SK-N-SH (cell line): ENCODE measurements at regions not wholly inside any gene's neighbourhood (a gene's known extent, or its start where the extent isn't known, plus 50 kb on each side); places are given as distances from the start of the nearest gene placed in this dataset.

Experiments used
- CTCF ChIA-PET: fragments of 300-600, 350-600 bp; formaldehyde crosslinking; extraction: SDS; loops from one replicate; lab custom pipeline; 2021; lab: Yijun Ruan, JAX
- POLR2A ChIA-PET: fragments of 350-600 bp; sonication (Branson Sonifier 250); formaldehyde crosslinking; extraction: SDS; loops from one replicate; lab custom pipeline; 2020; ENCODE audit warnings: antibody characterized with exemption, inconsistent platforms; lab: Yijun Ruan, JAX
- DNase-seq: peaks from one replicate; pipeline ENCODE4 v3.0.0; 2012
- H2AFZ ChIP-seq: fragments of 200-600 bp; sonication (generic); 2 replicates; pipeline ENCODE4 v1.8.1; 2016; ENCODE audit warnings: antibody characterized with exemption, mild to moderate bottlenecking, low read depth
- H3F3A ChIP-seq: fragments of 200-600 bp; sonication (generic); replicated peaks from 2 replicates; pipeline ENCODE3; 2016; ENCODE audit warnings: antibody characterized with exemption, mild to moderate bottlenecking; ENCODE audit not compliant: insufficient read depth
- H3K27ac ChIP-seq, 2 experiments: fragments of 200-500 bp in 1 of 2; fragments of 200-600 bp in 1 of 2; sonication (Bioruptor generic) in 1 of 2; sonication (generic), shearing (Covaris generic) in 1 of 2; 2 replicates each; pipeline versions ENCODE4 v1.5.1 to v1.6.1; 2014 to 2016; ENCODE audit warnings: low read depth in 2 of 2, inconsistent platforms in 1 of 2, low read length in 1 of 2, mild to moderate bottlenecking in 1 of 2, mixed read lengths in 1 of 2
- H3K27me3 ChIP-seq: fragments of 200-600 bp; sonication (generic), shearing (Covaris generic); 2 replicates; pipeline ENCODE4 v1.6.1; 2016; ENCODE audit warnings: mixed run types; ENCODE audit not compliant: insufficient read depth
- H3K36me3 ChIP-seq, 2 experiments: fragments of 200-500 bp in 1 of 2; fragments of 200-600 bp in 1 of 2; sonication (Bioruptor generic) in 1 of 2; sonication (generic) in 1 of 2; replicated peaks in 1 of 2; 2 replicates each; pipeline versions ENCODE3 to v1.5.1; 2014 to 2016; ENCODE audit warnings: low read length in 1 of 2, mild to moderate bottlenecking in 1 of 2; ENCODE audit not compliant: insufficient read depth in 2 of 2, control insufficient read depth in 1 of 2
- H3K4me1 ChIP-seq, 2 experiments: fragments of 200-500 bp in 1 of 2; fragments of 200-600 bp in 1 of 2; sonication (Bioruptor generic) in 1 of 2; sonication (generic), shearing (Covaris generic) in 1 of 2; 2 replicates each; pipeline versions ENCODE4 v1.5.1 to v1.6.1; 2014 to 2016; ENCODE audit warnings: low read depth in 1 of 2, low read length in 1 of 2, mixed run types in 1 of 2; ENCODE audit not compliant: insufficient read depth in 2 of 2, control insufficient read depth in 1 of 2
- H3K4me2 ChIP-seq: fragments of 200-600 bp; sonication (generic), shearing (Covaris generic); 2 replicates; pipeline ENCODE4 v1.6.1; 2017; ENCODE audit warnings: mixed run types
- H3K4me3 ChIP-seq, 2 experiments: fragments of 200-500 bp in 1 of 2; fragments of 200-600 bp in 1 of 2; sonication (Bioruptor generic) in 1 of 2; sonication (generic), shearing (Covaris generic) in 1 of 2; 2 replicates each; pipeline versions ENCODE4 v1.5.1 to v1.8.1; 2014 to 2016; ENCODE audit warnings: low read depth in 2 of 2, inconsistent platforms in 1 of 2, low read length in 1 of 2, mild to moderate bottlenecking in 1 of 2, mixed read lengths in 1 of 2, moderate library complexity in 1 of 2
- H3K79me2 ChIP-seq: fragments of 200-600 bp; sonication (generic); 2 replicates; pipeline ENCODE4 v1.8.1; 2017; ENCODE audit warnings: mild to moderate bottlenecking; ENCODE audit not compliant: insufficient read depth
- H3K9ac ChIP-seq: fragments of 200-600 bp; sonication (generic); 2 replicates; pipeline ENCODE4 v1.6.1; 2017; ENCODE audit warnings: mixed run types
- H3K9me2 ChIP-seq: fragments of 200-600 bp; sonication (generic); 2 replicates; pipeline ENCODE4 v1.6.1; 2017; ENCODE audit warnings: mixed run types
- H3K9me3 ChIP-seq: fragments of 200-600 bp; sonication (generic); 2 replicates; pipeline ENCODE4 v1.6.1; 2017; ENCODE audit warnings: mixed run types, mild to moderate bottlenecking, moderate library complexity
- H4K20me1 ChIP-seq: fragments of 200-600 bp; sonication (generic); 2 replicates; pipeline ENCODE4 v1.6.1; 2017; ENCODE audit warnings: mild to moderate bottlenecking, mixed run types; ENCODE audit not compliant: insufficient read depth
- CHD2 ChIP-seq: fragments of 150-350 bp; IDR thresholded peaks from 2 replicates; pipeline ENCODE4 v1.6.1; 2018; ENCODE audit warnings: low read length; ENCODE audit not compliant: partially characterized antibody
- ELF1 ChIP-seq: IDR thresholded peaks from 2 replicates; pipeline ENCODE4 v1.4.0; 2012
- EP300 ChIP-seq, 2 experiments: IDR thresholded peaks; 2 replicates each; pipeline versions ENCODE4 v1.4.0 to v1.6.1; 2012; ENCODE audit warnings: borderline replicate concordance in 1 of 2, low read depth in 1 of 2, low read length in 1 of 2
- FOSL2 ChIP-seq: IDR thresholded peaks from 2 replicates; pipeline ENCODE4 v1.4.0; 2012; ENCODE audit warnings: low read depth, mild to moderate bottlenecking, moderate library complexity, borderline replicate concordance
- FOXM1 ChIP-seq: IDR thresholded peaks from 2 replicates; pipeline ENCODE4 v1.4.0; 2012; ENCODE audit warnings: low read depth, mild to moderate bottlenecking
- GABPA ChIP-seq: IDR thresholded peaks from 2 replicates; pipeline ENCODE4 v1.4.0; 2012; ENCODE audit warnings: low read depth, mild to moderate bottlenecking
- JUND ChIP-seq: IDR thresholded peaks from 2 replicates; pipeline ENCODE4 v1.4.0; 2012
- MEF2A ChIP-seq: IDR thresholded peaks from 2 replicates; pipeline ENCODE4 v1.4.0; 2012; ENCODE audit warnings: low read depth, borderline replicate concordance
- NFIC ChIP-seq: IDR thresholded peaks from 2 replicates; pipeline ENCODE4 v1.4.0; 2012; ENCODE audit warnings: borderline replicate concordance
- NRF1 ChIP-seq: IDR thresholded peaks from 2 replicates; pipeline ENCODE4 v1.6.1; 2012; ENCODE audit warnings: low read depth, mild to moderate bottlenecking, low read length
- RAD21 ChIP-seq: IDR thresholded peaks from 2 replicates; pipeline ENCODE4 v1.6.1; 2012; ENCODE audit warnings: mild to moderate bottlenecking, low read length
- RCOR1 ChIP-seq: fragments of 150-350 bp; IDR thresholded peaks from 2 replicates; pipeline ENCODE4 v1.6.1; 2017; ENCODE audit warnings: antibody characterized with exemption, low read length
- RFX5 ChIP-seq: IDR thresholded peaks from 2 replicates; pipeline ENCODE4 v1.6.1; 2012; ENCODE audit warnings: mild to moderate bottlenecking, improper control_type of control experiment, low read length
- SIN3A ChIP-seq: IDR thresholded peaks from 2 replicates; pipeline ENCODE4 v1.6.1; 2012; ENCODE audit warnings: low read depth, mild to moderate bottlenecking, low read length, moderate library complexity, borderline replicate concordance
- SMC3 ChIP-seq: IDR thresholded peaks from 2 replicates; pipeline ENCODE4 v1.6.1; 2012; ENCODE audit warnings: low read depth, low read length, improper control_type of control experiment
- TCF12 ChIP-seq: IDR thresholded peaks from 2 replicates; pipeline ENCODE4 v1.4.0; 2012
- TEAD4 ChIP-seq: IDR thresholded peaks from 2 replicates; pipeline ENCODE4 v1.4.0; 2012; ENCODE audit warnings: mild to moderate bottlenecking, borderline replicate concordance; ENCODE audit not compliant: insufficient read depth
- YY1 ChIP-seq: IDR thresholded peaks from 2 replicates; pipeline ENCODE4 v1.4.0; 2012; ENCODE audit warnings: low read depth, mild to moderate bottlenecking
- ZBTB33 ChIP-seq: IDR thresholded peaks from 2 replicates; pipeline ENCODE4 v1.4.0; 2012; ENCODE audit warnings: low read depth, borderline replicate concordance
- WGBS: methylation state at CpG from one replicate; pipeline ENCODE4 v1.1.6; 2017; ENCODE audit warnings: low lambda C conversion rate; 5-methylcytosine and 5-hydroxymethylcytosine counted together
- TF ChIP-seq, protein P1 (sequence below): fragments of 150-350 bp; IDR thresholded peaks from 2 replicates; pipeline ENCODE4 v1.6.1; 2016; ENCODE audit warnings: mild to moderate bottlenecking, low read depth, low read length
- TF ChIP-seq, protein P2 (sequence below): fragments of 200-600 bp; sonication (generic); IDR thresholded peaks from 2 replicates; pipeline ENCODE4 v1.6.1; 2017; ENCODE audit warnings: antibody characterized with exemption, mild to moderate bottlenecking, moderate library complexity
- TF ChIP-seq, protein P3 (sequence below): IDR thresholded peaks from 2 replicates; pipeline ENCODE4 v1.6.1; 2012; ENCODE audit warnings: mild to moderate bottlenecking, low read depth, low read length, moderate library complexity
- TF ChIP-seq, protein P4 (sequence below): IDR thresholded peaks from 2 replicates; pipeline ENCODE4 v1.4.0; 2012; ENCODE audit warnings: low read depth
- TF ChIP-seq, protein P5 (sequence below): IDR thresholded peaks from 2 replicates; pipeline ENCODE4 v1.4.0; 2012; ENCODE audit warnings: low read depth, borderline replicate concordance

GRCh38 chr6:27592481-27593199, 119.7 kb upstream of the ZNF184 start:
- H3K27ac ChIP-seq, result no peak overlapping the region
- peaks cover 9% of the 10 kb centered on the region for H3F3A ChIP-seq
- ChIA-PET POLR2A (no interaction called here), CTCF (no interaction called here)
- H3K9me3 ChIP-seq, result no peaks in the 10 kb centered on the region
- no peaks in the 10 kb centered on the region for H4K20me1 ChIP-seq
- H3K4me3 ChIP-seq, result peak overlapping the region; percentile 39 to 40; a peak in 3 of 4 replicates
- H2AFZ ChIP-seq, result 0 out of 2 replicates have a peak overlapping the region, but pooled peaks have one; percentile 14
- peaks cover 47% of the 10 kb centered on the region for H3K27me3 ChIP-seq
- DNase-seq, result no peak
- no peak overlapping the region for H3K9ac ChIP-seq
- H3K4me1 ChIP-seq, result no peaks in the 10 kb centered on the region; a peak in 1 of 4 replicates
- H3K4me2 ChIP-seq, result peak overlapping the region; percentile 69
- 2% methylated on average over 22 of the region's 22 CpGs for WGBS
- H3K79me2 ChIP-seq, result no peaks in the 10 kb centered on the region
- no peaks in the 10 kb centered on the region for H3K36me3 ChIP-seq
- no peaks in the 10 kb centered on the region for H3K9me2 ChIP-seq
- TF ChIP-seq CHD2 (no peak), NFIC (no peak), MEF2A (no peak), GABPA (no peak), RAD21 (no peak), NRF1 (no peak), YY1 (no peak; the same call in 1 of the 2 replicates), EP300 (IDR thresholded peaks at IDR 0.05; ENCODE audit: borderline replicate concordance in 1 of 2, low read depth in 1 of 2, low read length in 1 of 2) (no peak), ZBTB33 (no peak), SIN3A (no peak), SMC3 (no peak), RCOR1 (no peak), ELF1 (0 out of 2 replicates have a peak, but pooled peaks have one; percentile 7), JUND (no peak), TEAD4 (peak; percentile 74; the same call in 1 of the 2 replicates), FOSL2 (peak; percentile 54; the same call in 1 of the 2 replicates), RFX5 (no peak), FOXM1 (no peak), TCF12 (no peak; the same call in 1 of the 2 replicates)
- TF ChIP-seq, protein P1, sequence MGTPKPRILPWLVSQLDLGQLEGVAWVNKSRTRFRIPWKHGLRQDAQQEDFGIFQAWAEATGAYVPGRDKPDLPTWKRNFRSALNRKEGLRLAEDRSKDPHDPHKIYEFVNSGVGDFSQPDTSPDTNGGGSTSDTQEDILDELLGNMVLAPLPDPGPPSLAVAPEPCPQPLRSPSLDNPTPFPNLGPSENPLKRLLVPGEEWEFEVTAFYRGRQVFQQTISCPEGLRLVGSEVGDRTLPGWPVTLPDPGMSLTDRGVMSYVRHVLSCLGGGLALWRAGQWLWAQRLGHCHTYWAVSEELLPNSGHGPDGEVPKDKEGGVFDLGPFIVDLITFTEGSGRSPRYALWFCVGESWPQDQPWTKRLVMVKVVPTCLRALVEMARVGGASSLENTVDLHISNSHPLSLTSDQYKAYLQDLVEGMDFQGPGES, result no peak
- TF ChIP-seq, protein P2, sequence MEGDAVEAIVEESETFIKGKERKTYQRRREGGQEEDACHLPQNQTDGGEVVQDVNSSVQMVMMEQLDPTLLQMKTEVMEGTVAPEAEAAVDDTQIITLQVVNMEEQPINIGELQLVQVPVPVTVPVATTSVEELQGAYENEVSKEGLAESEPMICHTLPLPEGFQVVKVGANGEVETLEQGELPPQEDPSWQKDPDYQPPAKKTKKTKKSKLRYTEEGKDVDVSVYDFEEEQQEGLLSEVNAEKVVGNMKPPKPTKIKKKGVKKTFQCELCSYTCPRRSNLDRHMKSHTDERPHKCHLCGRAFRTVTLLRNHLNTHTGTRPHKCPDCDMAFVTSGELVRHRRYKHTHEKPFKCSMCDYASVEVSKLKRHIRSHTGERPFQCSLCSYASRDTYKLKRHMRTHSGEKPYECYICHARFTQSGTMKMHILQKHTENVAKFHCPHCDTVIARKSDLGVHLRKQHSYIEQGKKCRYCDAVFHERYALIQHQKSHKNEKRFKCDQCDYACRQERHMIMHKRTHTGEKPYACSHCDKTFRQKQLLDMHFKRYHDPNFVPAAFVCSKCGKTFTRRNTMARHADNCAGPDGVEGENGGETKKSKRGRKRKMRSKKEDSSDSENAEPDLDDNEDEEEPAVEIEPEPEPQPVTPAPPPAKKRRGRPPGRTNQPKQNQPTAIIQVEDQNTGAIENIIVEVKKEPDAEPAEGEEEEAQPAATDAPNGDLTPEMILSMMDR, result no peak
- TF ChIP-seq, protein P3, sequence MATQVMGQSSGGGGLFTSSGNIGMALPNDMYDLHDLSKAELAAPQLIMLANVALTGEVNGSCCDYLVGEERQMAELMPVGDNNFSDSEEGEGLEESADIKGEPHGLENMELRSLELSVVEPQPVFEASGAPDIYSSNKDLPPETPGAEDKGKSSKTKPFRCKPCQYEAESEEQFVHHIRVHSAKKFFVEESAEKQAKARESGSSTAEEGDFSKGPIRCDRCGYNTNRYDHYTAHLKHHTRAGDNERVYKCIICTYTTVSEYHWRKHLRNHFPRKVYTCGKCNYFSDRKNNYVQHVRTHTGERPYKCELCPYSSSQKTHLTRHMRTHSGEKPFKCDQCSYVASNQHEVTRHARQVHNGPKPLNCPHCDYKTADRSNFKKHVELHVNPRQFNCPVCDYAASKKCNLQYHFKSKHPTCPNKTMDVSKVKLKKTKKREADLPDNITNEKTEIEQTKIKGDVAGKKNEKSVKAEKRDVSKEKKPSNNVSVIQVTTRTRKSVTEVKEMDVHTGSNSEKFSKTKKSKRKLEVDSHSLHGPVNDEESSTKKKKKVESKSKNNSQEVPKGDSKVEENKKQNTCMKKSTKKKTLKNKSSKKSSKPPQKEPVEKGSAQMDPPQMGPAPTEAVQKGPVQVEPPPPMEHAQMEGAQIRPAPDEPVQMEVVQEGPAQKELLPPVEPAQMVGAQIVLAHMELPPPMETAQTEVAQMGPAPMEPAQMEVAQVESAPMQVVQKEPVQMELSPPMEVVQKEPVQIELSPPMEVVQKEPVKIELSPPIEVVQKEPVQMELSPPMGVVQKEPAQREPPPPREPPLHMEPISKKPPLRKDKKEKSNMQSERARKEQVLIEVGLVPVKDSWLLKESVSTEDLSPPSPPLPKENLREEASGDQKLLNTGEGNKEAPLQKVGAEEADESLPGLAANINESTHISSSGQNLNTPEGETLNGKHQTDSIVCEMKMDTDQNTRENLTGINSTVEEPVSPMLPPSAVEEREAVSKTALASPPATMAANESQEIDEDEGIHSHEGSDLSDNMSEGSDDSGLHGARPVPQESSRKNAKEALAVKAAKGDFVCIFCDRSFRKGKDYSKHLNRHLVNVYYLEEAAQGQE, result peak; percentile 81
- TF ChIP-seq, protein P4, sequence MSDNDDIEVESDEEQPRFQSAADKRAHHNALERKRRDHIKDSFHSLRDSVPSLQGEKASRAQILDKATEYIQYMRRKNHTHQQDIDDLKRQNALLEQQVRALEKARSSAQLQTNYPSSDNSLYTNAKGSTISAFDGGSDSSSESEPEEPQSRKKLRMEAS, result peak; percentile 49; the same call in 1 of the 2 replicates
- TF ChIP-seq, protein P5, sequence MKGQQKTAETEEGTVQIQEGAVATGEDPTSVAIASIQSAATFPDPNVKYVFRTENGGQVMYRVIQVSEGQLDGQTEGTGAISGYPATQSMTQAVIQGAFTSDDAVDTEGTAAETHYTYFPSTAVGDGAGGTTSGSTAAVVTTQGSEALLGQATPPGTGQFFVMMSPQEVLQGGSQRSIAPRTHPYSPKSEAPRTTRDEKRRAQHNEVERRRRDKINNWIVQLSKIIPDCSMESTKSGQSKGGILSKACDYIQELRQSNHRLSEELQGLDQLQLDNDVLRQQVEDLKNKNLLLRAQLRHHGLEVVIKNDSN, result no peak
